ENCODE measurements at regions not wholly inside any gene's neighbourhood (a gene's known extent, or its start where the extent isn't known, plus 50 kb on each side); places are given as distances from the start of the nearest gene placed in this dataset.

DNA sequence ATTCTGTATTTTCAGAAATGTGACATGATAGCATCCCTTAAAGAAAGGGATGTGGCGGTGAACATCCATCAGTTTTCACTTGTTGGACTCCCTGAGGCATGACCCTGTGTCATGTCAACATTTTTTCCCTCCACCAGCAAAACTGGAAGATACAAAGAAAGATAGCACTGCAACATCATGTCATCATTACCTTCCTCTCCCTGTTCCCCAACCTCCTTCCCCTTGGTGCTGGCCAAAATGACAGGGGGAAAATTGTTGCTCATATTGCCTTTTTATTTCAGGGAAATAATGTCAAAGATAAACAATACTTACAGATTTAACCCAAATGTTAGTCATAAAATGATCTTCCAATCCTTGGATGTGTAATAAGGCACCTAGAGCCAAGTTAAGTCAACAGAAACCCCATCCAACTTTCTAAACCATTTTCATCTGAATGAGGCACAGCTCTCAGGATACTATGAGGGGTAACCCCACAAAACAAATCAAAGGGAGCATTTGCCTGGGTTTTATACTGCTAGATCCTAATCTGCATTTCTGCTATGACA, 644.3 kb downstream of the ACTL7B start:
- DNase-seq = no peak

GRCh38 chr9:108209132-108209685, 646.6 kb downstream of the ACTL7B start:
- no peak for DNase-seq

GRCh38 chr9:108207561-108208165, 648.1 kb downstream of the ACTL7B start:
- DNase-seq = no peak

GRCh38 chr9:108205276-108205675, 650.5 kb downstream of the ACTL7B start:
- DNase-seq = no peak

DNA sequence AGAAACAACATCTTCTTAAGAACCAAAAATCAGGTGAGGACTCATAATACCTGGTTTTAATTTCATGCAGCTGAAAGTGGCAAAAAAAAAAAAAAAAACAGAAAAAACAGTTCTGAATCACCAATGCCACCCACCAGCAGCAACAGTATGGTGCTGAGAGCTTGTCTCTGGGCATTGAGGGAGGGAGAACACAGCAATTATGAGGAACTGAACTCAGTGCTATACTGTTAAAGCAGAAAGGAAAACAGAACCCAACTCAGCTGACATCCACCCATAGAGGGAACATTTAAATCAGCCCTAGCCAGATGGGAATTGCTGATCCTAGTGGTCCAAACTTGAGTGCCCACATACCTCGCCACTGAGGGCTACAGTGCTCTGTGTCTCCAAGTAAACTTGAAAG, 657.9 kb downstream of the ACTL7B start:
- DNase-seq = no peak

GRCh38 chr9:108197008-108197365, 658.8 kb downstream of the ACTL7B start:
- no peak for DNase-seq

GRCh38 chr9:108196332-108197007, 659.3 kb downstream of the ACTL7B start:
- no peak for DNase-seq

DNA sequence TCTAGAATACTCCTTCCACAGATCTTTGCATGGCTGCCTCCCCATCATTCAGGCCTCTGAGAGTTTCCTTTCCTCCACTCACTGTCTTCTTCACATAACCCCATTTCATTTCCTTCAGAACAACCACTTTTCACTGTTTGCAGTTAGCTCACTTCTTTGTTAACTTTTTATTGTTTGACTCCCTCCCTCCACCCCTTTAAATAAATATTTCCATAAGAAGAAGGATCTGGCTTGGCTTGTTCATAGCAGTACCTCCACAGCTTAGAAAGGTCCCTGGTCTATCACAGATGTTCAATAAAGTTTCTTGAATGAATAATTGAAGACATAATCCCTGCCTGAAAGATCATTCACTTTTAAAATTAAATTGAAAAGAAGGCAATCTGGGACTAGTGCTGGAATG, 661.6 kb downstream of the ACTL7B start:
- DNase-seq = no peak

DNA sequence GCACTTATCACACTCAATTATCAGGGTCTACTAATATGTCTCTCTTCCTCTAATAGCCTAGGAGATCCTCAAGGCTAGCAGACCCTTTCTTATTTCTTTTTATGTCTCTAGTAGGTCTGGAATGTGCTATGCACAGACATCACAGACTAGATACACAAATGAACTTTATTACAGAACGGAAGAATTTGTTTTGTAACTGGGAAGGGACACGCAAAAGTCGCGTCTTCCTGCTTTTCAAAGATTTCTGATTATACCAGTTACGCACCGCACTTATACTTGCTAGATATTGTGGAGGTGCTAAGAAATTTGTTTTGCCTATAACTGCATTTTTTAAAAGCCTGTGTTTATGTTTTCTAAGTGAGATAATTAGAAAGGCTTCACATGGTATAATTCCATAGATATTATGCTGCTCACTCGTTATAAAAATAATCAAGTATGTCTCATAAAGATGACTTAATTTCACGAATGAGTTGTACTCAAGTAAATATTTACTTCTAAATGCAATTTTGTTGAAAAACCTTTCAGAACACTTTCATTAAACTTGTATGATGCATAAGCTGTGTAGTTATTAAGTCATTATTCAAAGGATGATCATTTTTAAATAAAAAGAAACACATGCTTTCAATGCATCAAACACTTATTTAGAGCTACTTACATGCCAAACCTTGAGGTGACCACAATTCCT, 662.6 kb downstream of the ACTL7B start:
- DNase-seq = no peak

- DNase-seq = no peak
These were observed 664.7 kb downstream of the ACTL7B start for GRCh38 chr9:108191065-108191464.

DNA sequence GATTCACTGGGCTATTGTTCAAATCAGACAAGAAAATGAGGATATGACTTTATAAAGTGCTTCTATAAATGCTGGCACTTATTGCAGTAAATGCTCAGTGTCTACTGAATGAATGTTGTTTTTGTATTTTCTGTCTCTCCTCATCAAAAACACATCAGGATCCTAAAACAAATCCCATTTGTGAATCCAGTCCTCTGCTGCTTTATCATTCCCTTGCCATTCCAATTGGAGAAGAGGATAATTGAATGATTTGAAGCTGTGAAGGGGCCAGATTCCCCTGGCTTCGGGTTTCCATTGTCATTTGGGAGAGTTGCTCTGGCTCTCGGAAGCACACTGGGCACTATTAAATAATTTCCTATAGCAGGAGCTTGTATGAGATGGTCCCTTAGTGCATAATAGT, 666.8 kb downstream of the ACTL7B start:
- DNase-seq = no peak

GRCh38 chr9:108188482-108188881, 667.3 kb downstream of the ACTL7B start:
- DNase-seq = no peak

GRCh38 chr9:108186642-108187395, 669.0 kb downstream of the ACTL7B start:
- no peak for DNase-seq

GRCh38 chr9:108185613-108186012, 670.2 kb downstream of the ACTL7B start:
- DNase-seq = no peak

GRCh38 chr9:108184941-108185340, 670.8 kb downstream of the ACTL7B start:
- no peak for DNase-seq

DNA sequence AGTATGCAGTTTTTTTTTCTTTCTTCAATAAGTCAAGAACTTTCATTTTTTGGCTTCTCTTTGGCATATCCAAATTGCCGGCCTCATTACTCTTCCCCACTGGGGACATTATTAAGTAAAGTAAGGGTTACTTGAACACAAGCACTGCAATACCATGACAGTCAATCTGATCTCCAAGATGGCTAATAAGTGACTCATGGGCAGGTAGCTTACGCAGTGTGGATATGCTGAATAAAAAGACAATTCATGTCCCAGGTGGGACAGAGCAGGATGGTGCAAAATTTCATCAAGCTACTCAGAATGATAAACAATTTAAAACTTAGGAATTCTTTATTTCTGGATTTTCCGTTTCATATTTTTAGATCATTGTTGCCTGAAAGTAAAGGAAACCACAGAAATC, 671.8 kb downstream of the ACTL7B start:
- no peak for DNase-seq

- DNase-seq = no peak
These were observed 672.8 kb downstream of the ACTL7B start for GRCh38 chr9:108182950-108183381.

GRCh38 chr9:108182270-108182669, 673.5 kb downstream of the ACTL7B start:
- no peak for DNase-seq

GRCh38 chr9:108181441-108181840, 674.3 kb downstream of the ACTL7B start:
- no peak for DNase-seq

GRCh38 chr9:108180541-108180940, 675.2 kb downstream of the ACTL7B start:
- DNase-seq = no peak

DNA sequence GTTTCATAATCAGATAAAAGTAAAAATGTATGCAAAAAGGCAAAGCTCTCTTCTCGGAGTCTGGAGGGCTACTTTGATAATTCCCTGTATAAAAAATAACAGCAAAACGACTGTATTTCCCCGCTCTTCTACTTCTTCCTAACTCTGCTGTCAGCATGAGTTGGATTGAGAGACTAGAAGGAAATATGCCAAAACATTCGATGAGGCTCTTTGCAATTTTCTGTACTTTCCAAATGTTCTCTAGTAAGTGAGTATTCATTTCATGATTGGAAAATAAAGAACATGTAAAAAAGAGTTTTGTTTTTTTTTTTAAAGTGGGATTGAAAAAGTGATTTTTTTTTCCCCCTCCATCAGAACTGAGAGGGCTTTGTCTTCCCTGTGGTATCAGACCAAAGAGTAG, 677.5 kb downstream of the ACTL7B start:
- no peak for DNase-seq

DNA sequence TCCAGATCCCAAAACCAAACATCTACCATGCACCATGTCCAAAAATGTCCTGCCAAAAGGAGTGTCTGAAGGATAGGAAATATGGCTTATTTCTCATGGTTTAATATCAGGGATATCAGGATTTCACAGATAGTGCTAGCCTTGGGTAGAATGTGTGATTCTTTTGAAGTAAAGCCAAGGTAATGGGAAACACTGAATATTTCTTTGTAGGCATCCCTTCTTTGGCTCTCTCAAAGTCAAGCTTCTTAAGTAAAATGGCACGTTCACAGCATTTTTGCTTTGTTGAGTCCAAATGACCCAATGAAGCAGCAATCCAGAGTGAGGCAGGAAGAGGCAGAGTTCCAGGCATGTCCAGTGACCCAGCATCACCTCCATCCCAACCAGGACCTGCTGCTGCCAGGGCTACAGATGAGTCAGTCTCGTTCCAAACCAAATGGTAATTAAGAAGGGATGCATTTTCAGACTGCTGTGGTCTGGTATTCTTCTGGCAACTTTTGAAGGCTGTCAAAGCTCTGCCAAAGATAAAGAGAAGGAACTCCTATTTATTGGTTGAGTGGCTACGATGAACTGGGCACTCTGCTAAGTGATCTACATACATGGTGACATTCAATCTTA, 678.8 kb upstream of the KLF4 start:
- DNase-seq = no peak

Measured in activated CD4-positive, alpha-beta T cell treated with anti-CD3 and anti-CD28 coated beads, Interleukin-2, amount 50 U/mL, for 16 hours (primary cell).